ENCODE measurements at regions not wholly inside any gene's neighbourhood (a gene's known extent, or its start where the extent isn't known, plus 50 kb on each side); places are given as distances from the start of the nearest gene placed in this dataset.

GRCh38 chr5:107147589-107147988 is 523.1 kb downstream of the EFNA5 start:
- Histone ChIP-seq H3K27me3 (no peaks in the 10 kb centered on the region), H3K27ac (no peak overlapping the region), H3K4me3 (no peak overlapping the region), H3K9me3 (no peaks in the 10 kb centered on the region), H3K4me1 (no peaks in the 10 kb centered on the region), H3K36me3 (no peaks in the 10 kb centered on the region)
- TF ChIP-seq CTCF (IDR thresholded peaks at IDR 0.05): no peak
- no peak for TF ChIP-seq POLR2A (IDR thresholded peaks at IDR 0.05)
- ATAC-seq (no peak), DNase-seq (no peak)
- 45% methylated on average over 1 of the region's 1 CpG for WGBS (ENCODE audit: insufficient coverage, low coverage, low lambda C conversion rate, missing lambda C conversion rate)
- intact Hi-C loops (cut with DNase I): no loop called here

- no peak overlapping the region for H3K27ac ChIP-seq
- no peaks in the 10 kb centered on the region for H3K27me3 ChIP-seq
- H3K9me3 ChIP-seq: no peaks in the 10 kb centered on the region
- H3K36me3 ChIP-seq: no peaks in the 10 kb centered on the region
- no peak for DNase-seq
- H3K4me1 ChIP-seq: no peaks in the 10 kb centered on the region
- WGBS (ENCODE audit: insufficient coverage, low coverage, low lambda C conversion rate, missing lambda C conversion rate): 49% methylated on average over 4 of the region's 4 CpGs
- H3K4me3 ChIP-seq: no peak overlapping the region
- intact Hi-C loops (cut with DNase I): no loop called here
- TF ChIP-seq CTCF (IDR thresholded peaks at IDR 0.05): no peak
- no peak for TF ChIP-seq POLR2A (IDR thresholded peaks at IDR 0.05)
- ATAC-seq: no peak
Observed at GRCh38 chr5:107146901-107147300, 523.8 kb downstream of the EFNA5 start.

GRCh38 chr5:107135391-107135790 is 535.3 kb downstream of the EFNA5 start:
- no peak for DNase-seq
- ATAC-seq: no peak
- no peaks in the 10 kb centered on the region for H3K9me3 ChIP-seq
- H3K4me1 ChIP-seq: no peaks in the 10 kb centered on the region
- no peaks in the 10 kb centered on the region for H3K36me3 ChIP-seq
- H3K4me3 ChIP-seq: no peak overlapping the region
- TF ChIP-seq CTCF (IDR thresholded peaks at IDR 0.05) (no peak), POLR2A (IDR thresholded peaks at IDR 0.05) (no peak)
- 37% methylated on average over 2 of the region's 2 CpGs for WGBS (ENCODE audit: insufficient coverage, low coverage, low lambda C conversion rate, missing lambda C conversion rate)
- intact Hi-C loops (cut with DNase I): no loop called here
- H3K27me3 ChIP-seq: no peaks in the 10 kb centered on the region
- H3K27ac ChIP-seq: no peak overlapping the region

GRCh38 chr5:107134931-107135330 is 535.8 kb downstream of the EFNA5 start:
- WGBS (ENCODE audit: insufficient coverage, low coverage, low lambda C conversion rate, missing lambda C conversion rate): 64% methylated on average over 2 of the region's 2 CpGs
- intact Hi-C loops (cut with DNase I): no loop called here
- Histone ChIP-seq H3K36me3 (no peaks in the 10 kb centered on the region), H3K27me3 (no peaks in the 10 kb centered on the region), H3K27ac (no peak overlapping the region), H3K9me3 (no peaks in the 10 kb centered on the region), H3K4me3 (no peak overlapping the region), H3K4me1 (no peaks in the 10 kb centered on the region)
- no peak for ATAC-seq
- no peak for DNase-seq
- TF ChIP-seq CTCF (IDR thresholded peaks at IDR 0.05) (no peak), POLR2A (IDR thresholded peaks at IDR 0.05) (no peak)

- intact Hi-C loops (cut with DNase I): no loop called here
- Histone ChIP-seq H3K36me3 (no peaks in the 10 kb centered on the region), H3K4me1 (no peaks in the 10 kb centered on the region), H3K9me3 (no peaks in the 10 kb centered on the region), H3K27me3 (no peaks in the 10 kb centered on the region), H3K27ac (no peak overlapping the region), H3K4me3 (no peak overlapping the region)
- TF ChIP-seq POLR2A (IDR thresholded peaks at IDR 0.05) (no peak), CTCF (IDR thresholded peaks at IDR 0.05) (no peak)
- WGBS (ENCODE audit: insufficient coverage, low coverage, low lambda C conversion rate, missing lambda C conversion rate): 22% methylated on average over 1 of the region's 1 CpG
- ATAC-seq (no peak), DNase-seq (no peak)
Observed at GRCh38 chr5:107129051-107129450, 541.7 kb downstream of the EFNA5 start.

Data from right lobe of liver (tissue), 6 donors.